Umbilical cord (tissue), 1 donor: ENCODE measurements at regions not wholly inside any gene's neighbourhood (a gene's known extent, or its start where the extent isn't known, plus 50 kb on each side); places are given as distances from the start of the nearest gene placed in this dataset.
"Not testable (repeated sequence)": the region's sequence is repeated elsewhere in the genome, so short reads cannot be mapped to it uniquely, and the experiment has no call there.

Experiments used
- DNase-seq: peaks from one replicate; pipeline ENCODE4 v3.0.0-alpha.2; 2015; ENCODE audit warnings: low spot score

GRCh38 chr13:78085434-78086225 lies 167.0 kb upstream of the EDNRB start:
- no peak for DNase-seq

GRCh38 chr13:78084401-78084800 lies 165.8 kb upstream of the EDNRB start:
- DNase-seq = peak; percentile 35

- peak; percentile 23 for DNase-seq
These were observed 159.5 kb upstream of the EDNRB start for GRCh38 chr13:78078168-78078567.

GRCh38 chr13:78067290-78067689 lies 148.7 kb upstream of the EDNRB start:
- DNase-seq = no peak

GRCh38 chr13:78065141-78065540 lies 146.5 kb upstream of the EDNRB start:
- no peak for DNase-seq

GRCh38 chr13:78061806-78062205 lies 143.2 kb upstream of the EDNRB start:
- no peak for DNase-seq

- no peak for DNase-seq
These were observed 142.3 kb upstream of the EDNRB start for GRCh38 chr13:78060966-78061365.

GRCh38 chr13:78056865-78057264 lies 138.2 kb upstream of the EDNRB start:
- DNase-seq = not testable (repeated sequence)

- no peak for DNase-seq
These were observed 135.5 kb upstream of the EDNRB start for GRCh38 chr13:78054157-78054556.

- no peak for DNase-seq
These were observed 128.5 kb upstream of the EDNRB start for GRCh38 chr13:78047151-78047550.

GRCh38 chr13:78046331-78046730 lies 127.7 kb upstream of the EDNRB start:
- DNase-seq = no peak

GRCh38 chr13:78045916-78046315 lies 127.3 kb upstream of the EDNRB start:
- DNase-seq = no peak

- not testable (repeated sequence) for DNase-seq
These were observed 122.7 kb upstream of the EDNRB start for GRCh38 chr13:78041366-78041765.

- no peak for DNase-seq
These were observed 121.7 kb upstream of the EDNRB start for GRCh38 chr13:78040205-78040830.

GRCh38 chr13:78036841-78037240 lies 118.2 kb upstream of the EDNRB start:
- DNase-seq = no peak

- no peak for DNase-seq
These were observed 116.9 kb upstream of the EDNRB start for GRCh38 chr13:78035500-78035899.

GRCh38 chr13:78033509-78033908 lies 114.9 kb upstream of the EDNRB start:
- no peak for DNase-seq

GRCh38 chr13:78032132-78032531 lies 113.5 kb upstream of the EDNRB start:
- no peak for DNase-seq

GRCh38 chr13:78030341-78030896 lies 111.8 kb upstream of the EDNRB start:
- no peak for DNase-seq

- no peak for DNase-seq
These were observed 111.3 kb upstream of the EDNRB start for GRCh38 chr13:78029901-78030300.

- DNase-seq = no peak
These were observed 110.3 kb upstream of the EDNRB start for GRCh38 chr13:78028960-78029359.

GRCh38 chr13:78024996-78025395 lies 106.4 kb upstream of the EDNRB start:
- no peak for DNase-seq
